ENCODE measurements at regions not wholly inside any gene's neighbourhood (a gene's known extent, or its start where the extent isn't known, plus 50 kb on each side); places are given as distances from the start of the nearest gene placed in this dataset.

DNA sequence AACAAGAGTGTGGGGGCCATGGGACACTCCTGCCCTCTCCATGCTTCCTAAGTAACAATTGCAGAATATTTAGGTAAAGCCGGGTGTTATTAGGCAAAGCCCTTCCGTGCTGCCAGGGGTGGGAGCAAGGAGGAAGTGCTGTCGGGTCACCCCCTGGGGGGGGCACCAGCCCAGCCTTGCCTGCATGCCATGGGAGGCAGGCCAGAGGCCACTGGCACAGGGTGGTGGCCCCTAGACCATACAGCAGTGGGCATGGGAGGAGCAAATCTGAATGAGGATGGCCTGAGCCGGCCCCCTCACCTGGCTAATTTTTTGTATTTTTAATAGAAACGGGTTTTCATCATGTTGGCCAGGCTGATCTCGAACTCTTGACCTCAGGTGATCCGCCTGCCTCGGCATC, 355.7 kb upstream of the CDH8 start:
- TF ChIP-seq, protein P1, sequence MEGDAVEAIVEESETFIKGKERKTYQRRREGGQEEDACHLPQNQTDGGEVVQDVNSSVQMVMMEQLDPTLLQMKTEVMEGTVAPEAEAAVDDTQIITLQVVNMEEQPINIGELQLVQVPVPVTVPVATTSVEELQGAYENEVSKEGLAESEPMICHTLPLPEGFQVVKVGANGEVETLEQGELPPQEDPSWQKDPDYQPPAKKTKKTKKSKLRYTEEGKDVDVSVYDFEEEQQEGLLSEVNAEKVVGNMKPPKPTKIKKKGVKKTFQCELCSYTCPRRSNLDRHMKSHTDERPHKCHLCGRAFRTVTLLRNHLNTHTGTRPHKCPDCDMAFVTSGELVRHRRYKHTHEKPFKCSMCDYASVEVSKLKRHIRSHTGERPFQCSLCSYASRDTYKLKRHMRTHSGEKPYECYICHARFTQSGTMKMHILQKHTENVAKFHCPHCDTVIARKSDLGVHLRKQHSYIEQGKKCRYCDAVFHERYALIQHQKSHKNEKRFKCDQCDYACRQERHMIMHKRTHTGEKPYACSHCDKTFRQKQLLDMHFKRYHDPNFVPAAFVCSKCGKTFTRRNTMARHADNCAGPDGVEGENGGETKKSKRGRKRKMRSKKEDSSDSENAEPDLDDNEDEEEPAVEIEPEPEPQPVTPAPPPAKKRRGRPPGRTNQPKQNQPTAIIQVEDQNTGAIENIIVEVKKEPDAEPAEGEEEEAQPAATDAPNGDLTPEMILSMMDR (IDR thresholded peaks at IDR 0.05): no peak
- no peak for TF ChIP-seq POLR2A (IDR thresholded peaks at IDR 0.05)

Data from uterus (tissue), 2 donors.